ENCODE measurements at regions not wholly inside any gene's neighbourhood (a gene's known extent, or its start where the extent isn't known, plus 50 kb on each side); places are given as distances from the start of the nearest gene placed in this dataset.

DNA sequence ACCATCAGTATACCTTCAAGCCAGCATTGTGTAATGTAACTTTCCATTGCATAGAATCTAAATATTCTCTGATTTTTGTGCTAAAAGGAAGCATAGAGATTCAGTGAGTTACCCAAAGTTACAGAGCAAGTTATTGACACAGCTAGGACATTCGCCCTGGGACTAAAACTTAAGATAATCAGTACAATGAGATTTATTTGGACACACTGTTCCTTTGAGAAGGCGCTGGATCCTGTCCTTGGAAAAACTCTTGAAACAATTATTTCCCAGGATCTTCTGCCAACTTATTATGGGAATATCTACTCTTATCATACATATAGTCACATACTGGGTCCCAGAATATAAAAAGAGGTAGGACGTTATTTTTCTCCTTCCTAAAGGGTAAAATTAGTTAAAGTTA lies 392.0 kb downstream of the UBE2NL start:
- WGBS (ENCODE audit: missing lambda C conversion rate): 0% methylated on average over 3 of the region's 3 CpGs

DNA sequence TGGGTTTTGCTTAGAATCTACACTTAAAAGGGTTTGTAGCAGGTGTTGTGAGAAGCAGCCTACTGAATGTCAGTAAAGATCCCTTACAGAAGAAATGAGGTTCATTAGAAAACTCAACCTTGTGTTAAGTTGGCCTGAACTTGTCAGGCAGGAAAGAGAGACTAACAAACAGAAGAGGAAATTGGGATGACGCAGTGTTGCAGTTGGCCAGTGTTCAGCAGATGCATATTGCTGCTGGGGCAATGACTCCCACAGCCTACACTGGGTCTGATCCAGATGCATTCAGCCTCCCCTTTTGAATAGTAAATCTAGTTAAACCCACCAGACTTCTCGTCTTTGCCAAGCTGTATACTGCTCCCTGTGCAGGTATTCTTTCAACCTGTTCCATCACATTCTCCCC lies 409.4 kb downstream of the UBE2NL start:
- ATAC-seq (no peak), FAIRE-seq (no peak), DNase-seq (ENCODE audit: low read depth in 1 of 2, low spot score in 1 of 2) (no peak)
- ChIA-PET CTCF (no interaction called here), POLR2A (no interaction called here)
- Histone ChIP-seq H3K9me3 (no peaks in the 10 kb centered on the region), H3K4me2 (no peak overlapping the region), H3K27ac (no peak overlapping the region), H3K4me1 (no peaks in the 10 kb centered on the region), H3K4me3 (no peak overlapping the region)
- WGBS (ENCODE audit: missing lambda C conversion rate): 8% methylated on average over 2 of the region's 2 CpGs
- TF ChIP-seq, protein P1, sequence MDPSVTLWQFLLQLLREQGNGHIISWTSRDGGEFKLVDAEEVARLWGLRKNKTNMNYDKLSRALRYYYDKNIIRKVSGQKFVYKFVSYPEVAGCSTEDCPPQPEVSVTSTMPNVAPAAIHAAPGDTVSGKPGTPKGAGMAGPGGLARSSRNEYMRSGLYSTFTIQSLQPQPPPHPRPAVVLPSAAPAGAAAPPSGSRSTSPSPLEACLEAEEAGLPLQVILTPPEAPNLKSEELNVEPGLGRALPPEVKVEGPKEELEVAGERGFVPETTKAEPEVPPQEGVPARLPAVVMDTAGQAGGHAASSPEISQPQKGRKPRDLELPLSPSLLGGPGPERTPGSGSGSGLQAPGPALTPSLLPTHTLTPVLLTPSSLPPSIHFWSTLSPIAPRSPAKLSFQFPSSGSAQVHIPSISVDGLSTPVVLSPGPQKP (IDR thresholded peaks at IDR 0.05; ENCODE audit: low read depth, low read length): no peak
- TF ChIP-seq EHMT2 (IDR thresholded peaks at IDR 0.05; ENCODE audit: low read depth) (no peak), ZFP36 (IDR thresholded peaks at IDR 0.05; ENCODE audit: borderline replicate concordance, partially characterized antibody) (no peak), TFCP2L1 (CRISPR knock-in tag; IDR thresholded peaks at IDR 0.05) (no peak), JUN (IDR thresholded peaks at IDR 0.05) (no peak), GATA3 (IDR thresholded peaks at IDR 0.05; ENCODE audit: borderline replicate concordance) (no peak)
- TF ChIP-seq, protein P2, sequence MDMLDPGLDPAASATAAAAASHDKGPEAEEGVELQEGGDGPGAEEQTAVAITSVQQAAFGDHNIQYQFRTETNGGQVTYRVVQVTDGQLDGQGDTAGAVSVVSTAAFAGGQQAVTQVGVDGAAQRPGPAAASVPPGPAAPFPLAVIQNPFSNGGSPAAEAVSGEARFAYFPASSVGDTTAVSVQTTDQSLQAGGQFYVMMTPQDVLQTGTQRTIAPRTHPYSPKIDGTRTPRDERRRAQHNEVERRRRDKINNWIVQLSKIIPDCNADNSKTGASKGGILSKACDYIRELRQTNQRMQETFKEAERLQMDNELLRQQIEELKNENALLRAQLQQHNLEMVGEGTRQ (IDR thresholded peaks at IDR 0.05): no peak

More for the DNA sequence above, 392.0 kb downstream of the UBE2NL start:
- H3K4me2 ChIP-seq: no peak overlapping the region
- DNase-seq (ENCODE audit: low read depth in 1 of 2, low spot score in 1 of 2) (no peak), ATAC-seq (no peak), FAIRE-seq (no peak)
- POLR2A ChIA-PET: no interaction called here
- no peak overlapping the region for H3K27ac ChIP-seq
- no peak overlapping the region for H3K4me3 ChIP-seq
- TF ChIP-seq CBX8 (IDR thresholded peaks at IDR 0.05) (no peak), ZC3H11A (IDR thresholded peaks at IDR 0.05) (no peak), HOXB13 (CRISPR knock-in tag; IDR thresholded peaks at IDR 0.05; ENCODE audit: low read depth) (no peak), EHMT2 (IDR thresholded peaks at IDR 0.05; ENCODE audit: low read depth) (no peak), NPAS2 (CRISPR knock-in tag; IDR thresholded peaks at IDR 0.05; ENCODE audit: borderline replicate concordance) (no peak), HEYL (CRISPR knock-in tag; IDR thresholded peaks at IDR 0.05) (no peak), NFE2L2 (conservative IDR thresholded peaks at IDR 0.05; ENCODE audit: low read length) (no peak), RNF2 (IDR thresholded peaks at IDR 0.05; ENCODE audit: borderline replicate concordance, low read depth) (no peak), EP300 (IDR thresholded peaks at IDR 0.05) (no peak), FOSB (CRISPR knock-in tag; IDR thresholded peaks at IDR 0.05) (no peak), NR3C1 (IDR thresholded peaks at IDR 0.05) (no peak), CEBPB (IDR thresholded peaks at IDR 0.05) (no peak), ZNF302 (CRISPR knock-in tag; IDR thresholded peaks at IDR 0.05) (no peak), CBX2 (IDR thresholded peaks at IDR 0.05; ENCODE audit: borderline replicate concordance, low read depth) (no peak), GATA3 (IDR thresholded peaks at IDR 0.05; ENCODE audit: borderline replicate concordance) (no peak), PHF8 (IDR thresholded peaks at IDR 0.05; ENCODE audit: borderline replicate concordance, low read depth) (no peak), KDM1A (IDR thresholded peaks at IDR 0.05; ENCODE audit: low read depth) (no peak), MAZ (IDR thresholded peaks at IDR 0.05; ENCODE audit: borderline replicate concordance, low read depth, low read length) (no peak)
- TF ChIP-seq, protein P3, sequence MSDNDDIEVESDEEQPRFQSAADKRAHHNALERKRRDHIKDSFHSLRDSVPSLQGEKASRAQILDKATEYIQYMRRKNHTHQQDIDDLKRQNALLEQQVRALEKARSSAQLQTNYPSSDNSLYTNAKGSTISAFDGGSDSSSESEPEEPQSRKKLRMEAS (IDR thresholded peaks at IDR 0.05): no peak
- TF ChIP-seq, protein P4, sequence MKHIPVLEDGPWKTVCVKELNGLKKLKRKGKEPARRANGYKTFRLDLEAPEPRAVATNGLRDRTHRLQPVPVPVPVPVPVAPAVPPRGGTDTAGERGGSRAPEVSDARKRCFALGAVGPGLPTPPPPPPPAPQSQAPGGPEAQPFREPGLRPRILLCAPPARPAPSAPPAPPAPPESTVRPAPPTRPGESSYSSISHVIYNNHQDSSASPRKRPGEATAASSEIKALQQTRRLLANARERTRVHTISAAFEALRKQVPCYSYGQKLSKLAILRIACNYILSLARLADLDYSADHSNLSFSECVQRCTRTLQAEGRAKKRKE (CRISPR knock-in tag; IDR thresholded peaks at IDR 0.05; ENCODE audit: low read depth): no peak
- no peaks in the 10 kb centered on the region for H3K9me3 ChIP-seq
- H3K4me1 ChIP-seq: no peaks in the 10 kb centered on the region
- CTCF ChIA-PET: no interaction called here

Measured in A549 (cell line).